GM18909 (cell line): ENCODE measurements at regions not wholly inside any gene's neighbourhood (a gene's known extent, or its start where the extent isn't known, plus 50 kb on each side); places are given as distances from the start of the nearest gene placed in this dataset.
A peak's percentile ranks its signal among the peaks of the same experiment; 100 is the strongest.
"Not testable (repeated sequence)": the region's sequence is repeated elsewhere in the genome, so short reads cannot be mapped to it uniquely, and the experiment has no call there.

Experiments used
- ATAC-seq: cut with Tn5 transposase; IDR thresholded peaks from one replicate; pipeline ENCODE4 v1.9.1; 2021; ENCODE audit warnings: mild to moderate bottlenecking; ENCODE audit not compliant: unreplicated experiment, poor library complexity

- no peak for ATAC-seq
Observed at GRCh38 chr1:221477252-221477651, 264.6 kb downstream of the DUSP10 start.

DNA sequence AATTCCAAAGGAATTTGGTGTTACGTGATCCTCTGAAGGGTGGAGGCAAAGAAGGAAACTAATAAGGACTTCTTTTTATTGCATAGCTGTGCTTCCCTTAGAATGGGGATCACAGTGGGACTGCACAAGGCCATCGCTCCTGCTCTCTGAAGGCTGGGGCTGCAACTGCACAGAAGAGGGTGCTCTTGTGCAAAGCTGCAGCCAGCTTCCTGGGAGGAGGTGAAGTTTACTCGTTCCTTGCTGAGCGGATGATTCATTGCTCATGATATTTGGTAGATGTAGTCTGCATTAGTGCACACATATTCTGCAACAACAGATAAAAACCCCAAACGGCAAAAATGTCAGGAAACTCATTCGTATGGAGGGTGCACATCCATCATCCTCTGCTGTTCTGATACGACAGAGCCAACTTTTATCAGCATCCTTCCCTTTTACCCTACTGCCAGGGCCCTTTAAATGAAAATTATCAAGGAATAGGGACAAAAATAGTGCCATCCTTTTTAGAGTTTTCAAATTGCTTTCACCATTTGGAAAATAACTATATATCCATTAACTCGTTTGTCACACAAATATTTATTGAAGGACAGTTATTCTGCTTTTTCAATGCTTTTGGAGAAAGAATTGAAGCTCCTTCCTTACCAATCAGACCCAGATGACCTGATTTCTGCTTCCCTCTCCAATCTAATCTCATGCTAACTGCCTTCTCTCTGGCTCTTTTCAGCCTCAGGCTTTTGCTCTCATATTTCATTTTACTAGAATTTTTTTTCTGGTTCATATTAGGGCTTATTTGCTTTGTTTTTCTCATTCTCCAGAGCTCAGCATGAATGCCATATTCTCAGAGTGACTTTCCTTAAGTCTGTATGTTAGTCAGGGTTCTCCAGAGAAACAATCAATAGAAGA, 263.6 kb downstream of the DUSP10 start:
- ATAC-seq: peak; percentile 92

DNA sequence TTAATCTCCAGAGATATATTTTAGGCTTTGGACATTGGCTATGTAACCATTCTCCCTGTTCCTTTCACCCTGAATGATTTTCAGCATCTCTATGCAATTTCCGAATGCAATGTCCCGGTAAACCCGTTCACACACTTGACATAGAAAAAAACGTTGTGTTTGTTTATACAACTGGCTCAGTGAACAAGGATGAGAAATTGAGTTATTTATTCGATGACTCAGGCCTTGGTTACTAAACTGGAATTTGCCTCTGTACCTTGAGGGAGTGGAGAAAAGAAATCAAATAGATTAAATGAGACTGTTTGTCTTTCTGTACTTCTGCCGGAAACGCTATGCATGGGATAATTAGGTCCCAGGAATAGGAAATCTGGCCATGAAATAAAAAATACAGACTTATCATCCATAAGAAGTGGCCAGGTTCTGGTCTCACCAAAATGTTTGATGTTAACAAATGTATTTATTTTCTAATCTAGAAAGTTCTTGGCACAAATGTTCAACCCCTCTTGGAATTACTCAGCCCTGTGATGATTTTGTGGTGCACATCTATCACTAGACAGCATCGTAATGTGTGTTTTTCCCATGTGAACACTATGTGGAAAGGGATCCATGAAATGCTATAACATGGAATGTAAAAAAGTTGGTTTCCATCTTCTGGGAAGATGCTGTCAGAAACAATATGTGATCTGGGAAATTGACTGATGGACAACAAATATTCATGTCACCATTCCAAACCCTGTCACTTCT, 253.9 kb downstream of the DUSP10 start:
- no peak for ATAC-seq

GRCh38 chr1:221488550-221488949, 253.3 kb downstream of the DUSP10 start:
- no peak for ATAC-seq

DNA sequence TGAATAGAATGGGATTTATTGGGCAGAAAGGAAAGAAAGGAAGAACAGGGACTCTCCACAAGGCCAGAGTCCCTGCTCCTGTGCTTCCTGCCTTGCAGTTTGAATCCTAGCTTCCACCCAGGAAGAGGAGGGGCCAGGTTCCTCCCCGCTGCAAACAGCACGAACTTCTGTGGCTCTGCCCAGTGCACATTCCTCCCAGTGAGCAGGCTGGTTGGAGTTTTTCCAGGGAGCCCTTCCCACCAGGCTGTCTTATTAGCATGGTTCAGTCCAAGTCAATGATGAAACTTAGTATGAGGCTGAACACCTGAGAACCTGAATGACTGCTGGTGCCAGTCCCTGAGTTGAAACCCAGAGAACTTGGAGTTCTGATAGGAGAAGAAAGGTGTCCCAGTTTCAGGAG, 247.2 kb downstream of the DUSP10 start:
- ATAC-seq: no peak

DNA sequence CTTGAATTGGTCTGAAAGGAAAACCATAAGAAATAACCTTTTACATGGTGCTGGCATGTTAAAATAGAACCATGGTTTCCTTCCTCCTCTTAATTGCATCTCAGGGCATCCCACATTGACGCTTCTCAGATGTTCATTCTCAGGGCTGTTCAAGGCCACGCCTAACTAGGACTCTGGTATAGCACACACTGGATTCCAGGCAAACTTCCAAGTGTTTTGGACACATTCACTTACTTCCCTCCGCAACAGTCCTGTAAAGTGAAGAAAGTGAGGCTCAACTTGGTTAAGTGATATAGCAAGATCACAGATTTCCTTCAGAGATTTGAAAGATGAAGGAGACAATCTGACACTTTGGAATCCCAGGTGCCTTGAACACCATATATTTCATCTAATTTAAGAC, 244.8 kb downstream of the DUSP10 start:
- no peak for ATAC-seq

DNA sequence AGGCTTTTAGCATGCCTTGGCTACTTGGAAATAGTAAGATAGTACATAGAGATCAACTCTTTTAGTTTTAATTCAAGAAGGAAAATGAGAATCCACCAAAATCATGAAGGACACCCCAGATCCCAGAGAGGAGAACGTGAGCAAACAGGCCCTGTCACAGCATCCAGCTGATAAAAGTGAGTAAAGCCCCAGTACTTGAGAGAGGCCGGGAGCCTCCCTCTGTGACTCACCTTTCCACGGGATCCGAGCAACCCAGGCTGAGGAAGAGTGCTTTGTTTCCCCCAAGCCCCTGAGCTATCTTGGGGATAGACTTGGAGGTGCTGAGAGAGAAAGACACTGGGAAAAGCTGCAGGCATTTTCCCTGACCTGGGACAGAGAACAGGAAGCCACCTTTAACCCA, 238.6 kb downstream of the DUSP10 start:
- ATAC-seq: no peak

DNA sequence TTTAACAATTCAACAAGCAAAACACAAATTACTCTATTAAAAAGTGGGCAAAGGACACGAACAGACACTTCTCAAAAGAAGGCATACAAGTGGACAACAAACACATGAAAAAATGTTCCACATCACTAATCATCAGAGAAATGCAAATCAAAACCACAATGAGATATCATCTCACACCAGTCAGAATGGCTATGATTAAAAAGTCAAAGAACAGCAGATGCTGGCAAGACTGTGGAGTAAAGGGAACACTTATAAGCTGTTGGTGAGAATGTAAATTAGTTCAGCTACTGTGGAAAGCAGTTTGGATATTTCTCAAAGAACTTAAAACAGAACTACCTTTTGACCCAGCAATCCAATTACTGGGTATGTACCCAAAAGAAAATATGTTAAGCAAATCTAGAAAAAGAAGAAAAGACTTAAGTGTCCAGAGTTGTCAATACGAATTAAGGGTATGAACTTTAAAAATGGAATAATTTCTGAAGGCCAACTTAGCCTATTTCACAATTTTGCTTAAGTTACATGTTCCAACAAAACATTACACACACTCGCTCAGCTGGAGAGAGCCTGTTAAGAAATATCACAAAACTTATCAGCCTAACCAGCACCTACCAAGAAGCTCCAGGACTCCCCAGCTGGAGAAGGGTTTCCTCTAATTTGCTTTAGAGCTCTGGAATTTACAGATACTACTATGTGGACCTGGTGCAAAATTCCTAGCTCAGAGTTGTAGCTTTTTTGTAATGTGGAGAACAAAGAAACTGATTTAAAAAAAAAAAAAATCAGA, 232.1 kb downstream of the DUSP10 start:
- ATAC-seq: peak; percentile 53

GRCh38 chr1:221510793-221511503, 230.9 kb downstream of the DUSP10 start:
- no peak for ATAC-seq

- ATAC-seq: no peak
Observed at GRCh38 chr1:221511797-221512196, 230.1 kb downstream of the DUSP10 start.

DNA sequence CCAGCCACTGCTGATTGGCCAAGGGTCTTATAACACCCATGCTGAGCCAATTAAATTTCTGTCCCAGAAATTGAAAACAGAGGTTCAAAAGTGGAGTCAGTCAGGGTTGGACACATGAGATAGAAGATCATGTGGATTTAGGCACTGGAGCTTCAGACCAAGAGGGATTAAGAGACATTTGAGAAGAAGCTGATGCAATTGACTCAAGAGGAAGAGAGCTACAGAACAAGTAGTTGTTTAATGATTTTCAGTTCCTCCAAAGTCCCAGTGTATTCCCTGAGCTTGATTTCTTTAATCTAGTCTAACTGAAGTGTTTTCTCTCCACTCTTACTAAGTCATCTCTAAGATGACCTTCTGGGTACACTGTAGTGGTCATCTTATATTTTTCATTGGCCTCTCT, 227.1 kb downstream of the DUSP10 start:
- ATAC-seq: no peak

- ATAC-seq: no peak
Observed at GRCh38 chr1:221515496-221515895, 226.4 kb downstream of the DUSP10 start.

- ATAC-seq: no peak
Observed at GRCh38 chr1:221517961-221518360, 223.9 kb downstream of the DUSP10 start.

DNA sequence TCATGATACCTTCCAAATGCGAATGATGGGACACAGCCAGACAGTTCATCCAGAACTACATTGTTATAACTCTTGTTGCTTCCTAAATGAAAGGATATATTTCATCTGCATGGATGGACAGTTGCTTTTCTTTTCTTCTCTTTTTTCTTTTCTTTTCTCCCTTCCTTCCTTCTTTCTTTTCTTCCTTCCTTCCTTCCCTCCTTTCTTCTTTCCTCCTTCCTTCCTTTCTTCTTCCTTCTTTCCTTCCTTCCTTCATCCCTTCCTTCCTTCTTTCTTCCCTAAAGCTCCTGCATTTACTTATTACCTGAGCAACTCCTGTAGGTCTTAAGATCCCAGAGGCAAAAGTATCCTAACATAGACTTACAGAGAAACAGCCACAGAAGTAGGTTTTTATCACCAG, 221.6 kb downstream of the DUSP10 start:
- no peak for ATAC-seq

DNA sequence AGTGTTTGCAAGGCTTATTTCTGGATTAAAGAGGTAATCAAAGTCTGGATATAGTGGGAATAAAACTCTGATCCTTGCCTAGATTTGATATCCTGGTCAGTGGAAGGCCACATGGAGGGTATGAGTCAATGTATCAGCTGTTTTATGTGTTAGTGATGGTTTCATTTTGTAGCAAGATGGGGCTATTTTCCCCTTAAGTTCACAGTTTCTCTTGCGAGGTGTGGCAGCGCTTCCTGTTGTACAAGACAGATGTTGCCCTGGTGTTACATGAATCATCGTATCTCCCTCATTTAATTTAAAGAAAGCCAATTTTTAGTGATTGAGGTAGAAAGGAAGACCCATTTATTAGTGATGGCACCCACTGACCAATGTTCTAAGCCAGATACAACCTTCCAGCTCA, 220.2 kb downstream of the DUSP10 start:
- ATAC-seq: no peak

- ATAC-seq: no peak
Observed at GRCh38 chr1:221522529-221522940, 219.4 kb downstream of the DUSP10 start.

GRCh38 chr1:221525749-221526148, 216.1 kb downstream of the DUSP10 start:
- no peak for ATAC-seq

DNA sequence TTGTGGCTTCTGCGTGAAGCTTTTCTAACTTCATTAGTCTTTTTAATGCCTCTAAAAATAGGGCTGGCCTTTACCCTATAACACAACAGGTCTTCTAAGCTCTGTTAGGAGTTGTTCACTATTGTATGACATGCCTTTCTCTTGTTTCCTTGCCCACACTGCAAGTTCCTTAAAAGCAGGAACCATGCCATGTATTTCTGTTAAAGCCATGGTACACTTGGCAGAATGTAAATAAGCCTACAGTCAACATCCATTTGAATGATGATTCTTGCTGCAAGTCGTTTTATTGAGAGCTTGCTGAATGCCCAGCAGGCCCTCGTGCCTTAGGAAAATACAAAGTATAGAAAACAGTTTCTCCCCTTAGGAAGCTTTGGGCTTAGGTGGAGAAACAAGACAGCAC, 214.6 kb downstream of the DUSP10 start:
- no peak for ATAC-seq

- no peak for ATAC-seq
Observed at GRCh38 chr1:221527886-221528624, 213.8 kb downstream of the DUSP10 start.

DNA sequence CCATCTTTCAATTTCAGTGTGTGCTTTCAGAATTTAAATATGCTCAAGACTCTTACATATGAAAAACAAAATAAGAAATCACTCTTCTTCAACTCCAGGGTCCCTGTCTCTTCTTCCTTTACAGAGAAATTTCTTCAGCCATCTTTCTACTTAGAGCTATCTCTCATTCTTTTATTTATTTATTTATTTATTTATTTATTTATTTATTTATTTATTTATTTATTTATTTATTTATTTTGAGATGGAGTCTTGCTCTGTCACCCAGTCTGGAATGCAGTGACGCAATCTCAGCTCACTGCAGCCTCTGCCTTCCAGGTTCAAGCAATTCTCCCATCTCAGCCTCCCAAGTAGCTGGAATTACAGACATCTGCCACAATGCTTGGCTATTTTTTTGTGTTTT, 211.7 kb downstream of the DUSP10 start:
- not testable (repeated sequence) for ATAC-seq
